ENCODE measurements at regions not wholly inside any gene's neighbourhood (a gene's known extent, or its start where the extent isn't known, plus 50 kb on each side); places are given as distances from the start of the nearest gene placed in this dataset.
"Not testable (repeated sequence)": the region's sequence is repeated elsewhere in the genome, so short reads cannot be mapped to it uniquely, and the experiment has no call there.

DNA sequence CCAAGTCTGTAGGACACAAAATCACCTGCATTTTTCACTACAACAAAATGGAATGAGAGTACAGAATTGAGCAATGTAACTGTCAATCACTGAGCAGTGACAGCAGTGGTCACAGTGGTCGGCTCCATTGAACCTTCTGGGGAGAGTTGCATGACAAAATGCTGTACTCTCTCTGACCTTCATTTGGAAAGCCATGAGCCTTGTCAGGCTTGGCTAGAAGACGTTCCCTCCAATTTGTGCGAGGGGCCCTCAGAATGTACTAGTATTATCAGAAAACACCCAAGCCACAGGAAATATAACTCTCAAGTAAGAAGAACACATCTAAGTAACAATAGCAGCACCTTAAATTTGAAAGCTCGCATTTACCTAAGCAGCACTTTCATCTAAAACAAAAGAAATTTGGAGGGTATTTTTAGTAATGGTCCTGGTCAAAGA lies 425.6 kb upstream of the MEF2C start:
- H3K27me3 ChIP-seq (ENCODE audit: control insufficient read depth, insufficient read depth, low read length) = no peaks in the 10 kb centered on the region
- H3K9me3 ChIP-seq (ENCODE audit: control insufficient read depth in 2 of 3, insufficient read depth in 1 of 3, low read length in 3 of 3) = no peaks in the 10 kb centered on the region
- no peaks in the 10 kb centered on the region for H3K36me3 ChIP-seq (ENCODE audit: control insufficient read depth in 2 of 3, insufficient read depth in 3 of 3, low read length in 3 of 3)
- H3K27ac ChIP-seq (ENCODE audit: low read depth in 2 of 2, low read length in 2 of 2) = no peak overlapping the region
- FAIRE-seq = no peak
- no peak for DNase-seq
- intact Hi-C loops (cut with DNase I) = no loop called here
- TF ChIP-seq, protein P1, sequence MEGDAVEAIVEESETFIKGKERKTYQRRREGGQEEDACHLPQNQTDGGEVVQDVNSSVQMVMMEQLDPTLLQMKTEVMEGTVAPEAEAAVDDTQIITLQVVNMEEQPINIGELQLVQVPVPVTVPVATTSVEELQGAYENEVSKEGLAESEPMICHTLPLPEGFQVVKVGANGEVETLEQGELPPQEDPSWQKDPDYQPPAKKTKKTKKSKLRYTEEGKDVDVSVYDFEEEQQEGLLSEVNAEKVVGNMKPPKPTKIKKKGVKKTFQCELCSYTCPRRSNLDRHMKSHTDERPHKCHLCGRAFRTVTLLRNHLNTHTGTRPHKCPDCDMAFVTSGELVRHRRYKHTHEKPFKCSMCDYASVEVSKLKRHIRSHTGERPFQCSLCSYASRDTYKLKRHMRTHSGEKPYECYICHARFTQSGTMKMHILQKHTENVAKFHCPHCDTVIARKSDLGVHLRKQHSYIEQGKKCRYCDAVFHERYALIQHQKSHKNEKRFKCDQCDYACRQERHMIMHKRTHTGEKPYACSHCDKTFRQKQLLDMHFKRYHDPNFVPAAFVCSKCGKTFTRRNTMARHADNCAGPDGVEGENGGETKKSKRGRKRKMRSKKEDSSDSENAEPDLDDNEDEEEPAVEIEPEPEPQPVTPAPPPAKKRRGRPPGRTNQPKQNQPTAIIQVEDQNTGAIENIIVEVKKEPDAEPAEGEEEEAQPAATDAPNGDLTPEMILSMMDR (IDR thresholded peaks at IDR 0.05; ENCODE audit: borderline replicate concordance, extremely low read depth, insufficient read depth) = no peak
- H3K9ac ChIP-seq (ENCODE audit: low read length in 3 of 3) = no peak overlapping the region
- H3K4me1 ChIP-seq (ENCODE audit: control insufficient read depth in 2 of 3, insufficient read depth in 2 of 3, low read depth in 1 of 3, low read length in 3 of 3) = no peaks in the 10 kb centered on the region
- no peak overlapping the region for H3K4me3 ChIP-seq (ENCODE audit: low read length in 3 of 3)

DNA sequence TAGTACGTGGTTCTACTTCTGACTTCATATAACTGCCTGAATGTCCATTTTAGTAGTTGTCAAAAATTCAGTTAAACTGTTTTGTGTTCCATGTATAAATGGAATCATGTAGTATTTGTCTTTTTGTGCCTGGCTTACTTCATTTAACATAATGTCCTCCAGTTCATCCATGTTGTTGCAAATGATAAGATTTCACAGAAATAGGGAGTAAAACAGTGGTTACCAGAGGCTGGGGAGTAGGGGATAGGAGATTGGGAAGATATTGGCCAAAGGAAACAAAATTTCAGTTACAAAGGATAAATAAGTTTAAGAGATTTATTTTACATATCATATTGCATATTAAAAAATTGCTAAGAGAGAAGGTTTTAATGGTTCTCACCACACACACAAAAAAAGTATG lies 425.0 kb upstream of the MEF2C start:
- no peak for FAIRE-seq
- intact Hi-C loops (cut with DNase I) = no loop called here
- H3K4me1 ChIP-seq (ENCODE audit: control insufficient read depth in 2 of 3, insufficient read depth in 2 of 3, low read depth in 1 of 3, low read length in 3 of 3) = no peaks in the 10 kb centered on the region
- no peaks in the 10 kb centered on the region for H3K36me3 ChIP-seq (ENCODE audit: control insufficient read depth in 2 of 3, insufficient read depth in 3 of 3, low read length in 3 of 3)
- H3K27me3 ChIP-seq (ENCODE audit: control insufficient read depth, insufficient read depth, low read length) = no peaks in the 10 kb centered on the region
- no peaks in the 10 kb centered on the region for H3K9me3 ChIP-seq (ENCODE audit: control insufficient read depth in 2 of 3, insufficient read depth in 1 of 3, low read length in 3 of 3)
- H3K27ac ChIP-seq (ENCODE audit: low read depth in 2 of 2, low read length in 2 of 2) = no peak overlapping the region
- H3K4me3 ChIP-seq (ENCODE audit: low read length in 3 of 3) = no peak overlapping the region
- H3K9ac ChIP-seq (ENCODE audit: low read length in 3 of 3) = no peak overlapping the region
- TF ChIP-seq, protein P1 (IDR thresholded peaks at IDR 0.05; ENCODE audit: borderline replicate concordance, extremely low read depth, insufficient read depth) = no peak
- DNase-seq = no peak

DNA sequence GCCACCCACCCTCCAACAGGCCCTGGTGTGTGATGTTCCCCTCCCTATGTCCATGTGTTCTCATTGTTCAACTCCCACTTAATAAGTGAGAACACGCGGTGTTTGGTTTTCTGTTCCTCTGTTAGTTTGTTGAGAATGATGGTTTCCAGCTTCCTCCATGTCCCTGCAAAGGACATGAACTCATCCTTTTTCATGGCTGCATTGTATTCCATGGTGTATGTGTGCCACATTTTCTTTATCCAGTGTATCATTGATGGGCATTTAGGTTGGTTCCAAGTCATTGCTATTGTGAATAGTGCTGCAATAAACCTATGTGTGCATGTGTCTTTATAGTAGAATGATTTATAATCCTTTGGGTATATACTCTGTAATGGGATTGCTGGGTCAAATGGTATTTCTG lies 424.2 kb upstream of the MEF2C start:
- H3K9ac ChIP-seq (ENCODE audit: low read length in 3 of 3); H3K4me3 ChIP-seq (ENCODE audit: low read length in 3 of 3); intact Hi-C loops (cut with DNase I); H3K27me3 ChIP-seq (ENCODE audit: control insufficient read depth, insufficient read depth, low read length); H3K9me3 ChIP-seq (ENCODE audit: control insufficient read depth in 2 of 3, insufficient read depth in 1 of 3, low read length in 3 of 3); H3K4me1 ChIP-seq (ENCODE audit: control insufficient read depth in 2 of 3, insufficient read depth in 2 of 3, low read depth in 1 of 3, low read length in 3 of 3); FAIRE-seq; H3K27ac ChIP-seq (ENCODE audit: low read depth in 2 of 2, low read length in 2 of 2); H3K36me3 ChIP-seq (ENCODE audit: control insufficient read depth in 2 of 3, insufficient read depth in 3 of 3, low read length in 3 of 3); DNase-seq: not testable (repeated sequence)

GRCh38 chr5:89303033-89303480 lies 420.1 kb upstream of the MEF2C start:
- intact Hi-C loops (cut with DNase I) = no loop called here
- DNase-seq (no peak), FAIRE-seq (no peak)
- no peak overlapping the region for H3K27ac ChIP-seq (ENCODE audit: low read depth in 2 of 2, low read length in 2 of 2)
- no peaks in the 10 kb centered on the region for H3K4me1 ChIP-seq (ENCODE audit: control insufficient read depth in 2 of 3, insufficient read depth in 2 of 3, low read depth in 1 of 3, low read length in 3 of 3)
- TF ChIP-seq, protein P1 (IDR thresholded peaks at IDR 0.05; ENCODE audit: borderline replicate concordance, extremely low read depth, insufficient read depth) = no peak
- H3K9me3 ChIP-seq (ENCODE audit: control insufficient read depth in 2 of 3, insufficient read depth in 1 of 3, low read length in 3 of 3) = no peaks in the 10 kb centered on the region
- H3K9ac ChIP-seq (ENCODE audit: low read length in 3 of 3) = no peak overlapping the region
- H3K36me3 ChIP-seq (ENCODE audit: control insufficient read depth in 2 of 3, insufficient read depth in 3 of 3, low read length in 3 of 3) = no peaks in the 10 kb centered on the region
- no peak overlapping the region for H3K4me3 ChIP-seq (ENCODE audit: low read length in 3 of 3)
- H3K27me3 ChIP-seq (ENCODE audit: control insufficient read depth, insufficient read depth, low read length) = no peaks in the 10 kb centered on the region
